Spleen (tissue), 7 donors: ENCODE measurements at regions not wholly inside any gene's neighbourhood (a gene's known extent, or its start where the extent isn't known, plus 50 kb on each side); places are given as distances from the start of the nearest gene placed in this dataset.

ENCODE experiments used
- CTCF ChIP-seq, 11 experiments: fragments of 200-600 bp in 7 of 11; fragments of 450-650 bp in 4 of 11; sonication (generic) in 4 of 11; IDR thresholded peaks in 8 of 11; conservative IDR thresholded peaks in 3 of 11; 1 replicate in 7 of 11; 2 replicates in 4 of 11; pipeline versions ENCODE4 v1.4.0 to v1.8.0; 2016 to 2021; ENCODE audit warnings: antibody characterized with exemption in 11 of 11, inconsistent platforms in 4 of 11, mild to moderate bottlenecking in 1 of 11
- POLR2A ChIP-seq, 3 donors: fragments of 450-650 bp; IDR thresholded peaks; one replicate each; pipeline ENCODE4 v1.5.1; 2017; ENCODE audit warnings: antibody characterized with exemption in 3 of 3, mild to moderate bottlenecking in 1 of 3
- donor health status: DM: no; HTN: no; CAD: no; lungs with moderate emphysema.
- donor health status: DM: no; HTN: no; CAD: no.
- donor health status: DM: no; HTN: no; CAD: no.

DNA sequence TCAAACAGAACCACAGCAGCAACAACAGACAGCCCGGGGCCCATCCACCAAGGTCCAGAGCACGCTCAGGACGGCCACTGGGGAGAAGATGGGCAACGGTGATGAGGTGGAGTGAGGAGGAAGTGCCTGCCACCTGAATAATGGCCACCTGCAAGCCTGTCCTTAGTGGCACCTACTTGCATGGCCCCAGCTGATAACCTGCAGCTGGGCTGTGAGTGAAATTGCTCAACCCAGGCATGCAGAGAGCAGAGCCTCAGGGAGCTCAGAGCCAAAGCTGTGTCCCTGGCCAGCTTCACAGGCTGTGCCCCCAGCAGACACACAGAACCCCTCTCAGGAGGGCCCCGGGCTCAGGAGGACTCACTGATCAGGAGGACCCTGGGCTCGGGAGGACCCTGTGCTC, 102.4 kb upstream of the ADRA2C start:
- no peak for TF ChIP-seq CTCF (IDR thresholded peaks at IDR 0.05 in 8 of 11, conservative IDR thresholded peaks at IDR 0.05 in 3 of 11)
- no peak for TF ChIP-seq POLR2A (IDR thresholded peaks at IDR 0.05)
